ENCODE measurements at regions not wholly inside any gene's neighbourhood (a gene's known extent, or its start where the extent isn't known, plus 50 kb on each side); places are given as distances from the start of the nearest gene placed in this dataset.

GRCh38 chr7:23967949-23968599, 258.1 kb downstream of the STK31 start:
- H3K27ac Mint-ChIP-seq = no peak overlapping the region
- no peak for TF ChIP-seq CTCF (IDR thresholded peaks at IDR 0.05)
- DNase-seq = no peak
- H3K4me1 Mint-ChIP-seq (ENCODE audit: low read depth) = no peaks in the 10 kb centered on the region
- H3K4me3 Mint-ChIP-seq = no peak overlapping the region
- H3K36me3 Mint-ChIP-seq (ENCODE audit: low read depth) = no peaks in the 10 kb centered on the region
- peaks cover 61% of the 10 kb centered on the region for H3K9me3 Mint-ChIP-seq
- no peaks in the 10 kb centered on the region; the same call in 1 of the 2 replicates for H3K27me3 Mint-ChIP-seq (ENCODE audit: insufficient read depth)

- no peak for TF ChIP-seq CTCF (IDR thresholded peaks at IDR 0.05)
- Mint-ChIP-seq H3K36me3 (ENCODE audit: low read depth) (no peaks in the 10 kb centered on the region), H3K4me3 (no peak overlapping the region), H3K27me3 (ENCODE audit: insufficient read depth) (no peaks in the 10 kb centered on the region; the same call in 1 of the 2 replicates), H3K27ac (no peak overlapping the region), H3K9me3 (peaks cover 54% of the 10 kb centered on the region), H3K4me1 (ENCODE audit: low read depth) (no peaks in the 10 kb centered on the region)
- no peak for DNase-seq
Measured at GRCh38 chr7:23968791-23969190, 258.8 kb downstream of the STK31 start.

GRCh38 chr7:23969443-23969842, 259.4 kb downstream of the STK31 start:
- no peak for TF ChIP-seq CTCF (IDR thresholded peaks at IDR 0.05)
- Mint-ChIP-seq H3K4me1 (ENCODE audit: low read depth) (no peaks in the 10 kb centered on the region), H3K4me3 (no peak overlapping the region), H3K36me3 (ENCODE audit: low read depth) (no peaks in the 10 kb centered on the region), H3K27me3 (ENCODE audit: insufficient read depth) (no peaks in the 10 kb centered on the region; the same call in 1 of the 2 replicates), H3K9me3 (peaks cover 48% of the 10 kb centered on the region), H3K27ac (no peak overlapping the region)
- DNase-seq = no peak

GRCh38 chr7:23970193-23970592, 260.2 kb downstream of the STK31 start:
- DNase-seq = no peak
- Mint-ChIP-seq H3K9me3 (peaks cover 40% of the 10 kb centered on the region), H3K27me3 (ENCODE audit: insufficient read depth) (no peaks in the 10 kb centered on the region; the same call in 1 of the 2 replicates), H3K27ac (no peak overlapping the region), H3K36me3 (ENCODE audit: low read depth) (no peaks in the 10 kb centered on the region), H3K4me1 (ENCODE audit: low read depth) (no peaks in the 10 kb centered on the region), H3K4me3 (no peak overlapping the region)
- TF ChIP-seq CTCF (IDR thresholded peaks at IDR 0.05) = no peak

GRCh38 chr7:23971031-23971430, 261.0 kb downstream of the STK31 start:
- TF ChIP-seq CTCF (IDR thresholded peaks at IDR 0.05) = no peak
- Mint-ChIP-seq H3K36me3 (ENCODE audit: low read depth) (no peaks in the 10 kb centered on the region), H3K27ac (no peak overlapping the region), H3K4me1 (ENCODE audit: low read depth) (no peaks in the 10 kb centered on the region), H3K27me3 (ENCODE audit: insufficient read depth) (no peaks in the 10 kb centered on the region; the same call in 1 of the 2 replicates), H3K4me3 (no peak overlapping the region), H3K9me3 (peaks cover 40% of the 10 kb centered on the region)
- DNase-seq = no peak
